Prostate gland (tissue), 2 donors: ENCODE measurements at regions not wholly inside any gene's neighbourhood (a gene's known extent, or its start where the extent isn't known, plus 50 kb on each side); places are given as distances from the start of the nearest gene placed in this dataset.

Experiments used
- DNase-seq: peaks from one replicate; pipeline ENCODE4 v3.0.0-alpha.2; 2019; ENCODE audit warnings: low spot score
- H3K27ac ChIP-seq, 2 donors: fragments of 200-600 bp; sonication (generic); 2 replicates each; pipeline ENCODE4 v1.5.1; 2017 to 2019
- H3K27me3 ChIP-seq: fragments of 200-600 bp; sonication (generic); replicated peaks from 2 replicates; pipeline ENCODE4 v1.5.1; 2019; ENCODE audit not compliant: insufficient read depth
- H3K36me3 ChIP-seq, 2 donors: fragments of 200-600 bp; sonication (generic); 1 replicate in 1 of 2; 2 replicates in 1 of 2; pipeline versions ENCODE4 v1.5.1 to v1.8.1; 2017 to 2019
- H3K4me1 ChIP-seq: fragments of 200-600 bp; sonication (generic); replicated peaks from 2 replicates; pipeline ENCODE4 v1.5.1; 2019
- H3K4me3 ChIP-seq, 2 donors: fragments of 200-600 bp; sonication (generic); 2 replicates each; pipeline ENCODE4 v1.5.1; 2017 to 2019
- H3K9me3 ChIP-seq: fragments of 200-600 bp; sonication (generic); 2 replicates; pipeline ENCODE4 v1.5.1; 2017
- POLR2A ChIP-seq: fragments of 450-650 bp; IDR thresholded peaks from one replicate; pipeline ENCODE4 v1.6.1; 2016; ENCODE audit warnings: antibody characterized with exemption, mild to moderate bottlenecking
- POLR2AphosphoS5 ChIP-seq: sonication (generic); formaldehyde crosslinking; IDR thresholded peaks from one replicate; pipeline ENCODE4 v1.6.1; 2017; ENCODE audit warnings: antibody characterized with exemption
- WGBS: methylation state at CpG from one replicate; pipeline ENCODE4 v1.1.5; 2018; 5-methylcytosine and 5-hydroxymethylcytosine counted together
- intact Hi-C: fragments of 100-400 bp; cut with DNase I; formaldehyde crosslinking; loops from one replicate; pipeline ENCODE4 v1.14.2; 2022
- TF ChIP-seq, protein P1 (sequence below), 4 experiments: fragments of 200-600 bp in 2 of 4; fragments of 450-650 bp in 2 of 4; sonication (generic) in 2 of 4; IDR thresholded peaks; 1 replicate in 3 of 4; 2 replicates in 1 of 4; pipeline ENCODE4 v1.5.1; 2016 to 2019; ENCODE audit warnings: antibody characterized with exemption in 4 of 4, mild to moderate bottlenecking in 2 of 4, moderate library complexity in 2 of 4

DNA sequence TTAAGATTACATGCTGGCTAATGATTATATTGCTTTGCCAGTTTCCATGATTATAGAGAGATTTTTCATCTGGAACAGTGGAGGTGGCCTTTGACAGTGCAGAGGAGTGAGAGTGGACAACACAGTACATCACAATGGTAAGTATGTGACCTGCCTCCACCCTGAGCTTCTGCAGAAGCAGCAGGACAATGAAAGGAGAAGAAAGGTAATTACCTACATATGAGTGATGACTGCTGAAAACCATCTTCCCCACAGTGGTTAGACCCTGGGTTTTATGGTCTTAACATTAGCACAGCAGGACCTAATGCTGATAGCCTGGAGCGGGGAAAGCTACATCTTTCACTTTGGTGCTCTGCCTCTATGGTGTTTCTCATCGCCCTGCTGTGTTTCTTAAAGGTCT lies 454.7 kb upstream of the DDI1 start:
- Histone ChIP-seq H3K4me3 (no peak overlapping the region), H3K27me3 (no peaks in the 10 kb centered on the region), H3K9me3 (no peaks in the 10 kb centered on the region), H3K4me1 (no peaks in the 10 kb centered on the region), H3K36me3 (no peaks in the 10 kb centered on the region), H3K27ac (no peak overlapping the region)
- WGBS: 69% methylated on average over 2 of the region's 2 CpGs
- TF ChIP-seq POLR2A (no peak), POLR2AphosphoS5 (no peak)
- TF ChIP-seq, protein P1, sequence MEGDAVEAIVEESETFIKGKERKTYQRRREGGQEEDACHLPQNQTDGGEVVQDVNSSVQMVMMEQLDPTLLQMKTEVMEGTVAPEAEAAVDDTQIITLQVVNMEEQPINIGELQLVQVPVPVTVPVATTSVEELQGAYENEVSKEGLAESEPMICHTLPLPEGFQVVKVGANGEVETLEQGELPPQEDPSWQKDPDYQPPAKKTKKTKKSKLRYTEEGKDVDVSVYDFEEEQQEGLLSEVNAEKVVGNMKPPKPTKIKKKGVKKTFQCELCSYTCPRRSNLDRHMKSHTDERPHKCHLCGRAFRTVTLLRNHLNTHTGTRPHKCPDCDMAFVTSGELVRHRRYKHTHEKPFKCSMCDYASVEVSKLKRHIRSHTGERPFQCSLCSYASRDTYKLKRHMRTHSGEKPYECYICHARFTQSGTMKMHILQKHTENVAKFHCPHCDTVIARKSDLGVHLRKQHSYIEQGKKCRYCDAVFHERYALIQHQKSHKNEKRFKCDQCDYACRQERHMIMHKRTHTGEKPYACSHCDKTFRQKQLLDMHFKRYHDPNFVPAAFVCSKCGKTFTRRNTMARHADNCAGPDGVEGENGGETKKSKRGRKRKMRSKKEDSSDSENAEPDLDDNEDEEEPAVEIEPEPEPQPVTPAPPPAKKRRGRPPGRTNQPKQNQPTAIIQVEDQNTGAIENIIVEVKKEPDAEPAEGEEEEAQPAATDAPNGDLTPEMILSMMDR (IDR thresholded peaks at IDR 0.05): no peak
- no peak for DNase-seq
- intact Hi-C loops: no loop called here

DNA sequence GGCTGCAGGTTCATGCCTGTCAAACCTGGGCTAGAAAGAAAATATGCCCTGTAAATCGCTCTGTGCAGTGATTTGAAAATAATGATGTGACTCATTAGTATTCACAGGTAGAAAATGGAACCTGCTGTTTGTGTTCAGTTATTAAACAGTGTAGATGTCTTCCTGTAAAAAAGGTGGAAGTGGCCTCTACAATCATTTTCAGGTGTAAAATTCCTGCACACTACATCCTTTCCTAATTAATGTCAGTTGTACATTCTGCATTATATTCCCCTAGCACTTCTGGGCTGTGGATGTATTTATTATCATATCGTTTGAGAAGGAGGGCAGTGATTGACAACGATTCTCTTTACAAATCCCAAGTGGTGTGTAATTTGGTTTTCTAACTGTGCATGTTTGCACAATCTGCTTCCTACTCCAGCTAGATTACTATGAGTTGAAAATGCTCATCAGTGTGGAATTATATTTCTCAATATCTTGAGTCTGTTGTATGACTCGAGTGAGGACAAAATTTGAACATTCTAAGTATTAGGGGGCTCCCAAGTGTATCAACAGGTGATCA lies 454.0 kb upstream of the DDI1 start:
- no peak overlapping the region for H3K27ac ChIP-seq
- no peaks in the 10 kb centered on the region for H3K9me3 ChIP-seq
- no peaks in the 10 kb centered on the region for H3K4me1 ChIP-seq
- no peak overlapping the region for H3K4me3 ChIP-seq
- intact Hi-C loops: no loop called here
- no peaks in the 10 kb centered on the region for H3K27me3 ChIP-seq
- WGBS: 80% methylated on average over 4 of the region's 4 CpGs
- no peaks in the 10 kb centered on the region for H3K36me3 ChIP-seq
- no peak for TF ChIP-seq POLR2AphosphoS5
- TF ChIP-seq, protein P1 (IDR thresholded peaks at IDR 0.05): no peak
- no peak for DNase-seq

DNA sequence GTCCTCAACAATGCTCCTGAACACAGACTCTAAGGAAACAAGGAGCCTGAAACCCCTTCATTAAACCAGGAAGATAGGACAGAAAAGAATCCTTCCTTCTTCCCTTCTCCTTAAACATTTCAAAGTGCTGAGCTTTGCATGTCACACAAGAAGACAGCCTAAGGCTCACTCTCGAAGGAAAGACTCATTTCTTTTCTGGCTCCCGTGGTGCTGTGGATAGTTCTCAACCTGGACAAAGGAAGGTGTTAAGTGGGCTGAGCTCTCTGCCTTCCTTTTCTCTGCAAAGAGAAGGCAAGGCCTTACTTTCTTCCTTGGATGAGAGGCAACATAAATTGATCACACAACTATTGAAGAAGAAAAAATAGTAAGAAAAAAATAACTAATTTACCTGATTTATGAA lies 452.4 kb upstream of the DDI1 start:
- Histone ChIP-seq H3K4me1 (no peaks in the 10 kb centered on the region), H3K27ac (no peak overlapping the region), H3K4me3 (no peak overlapping the region), H3K27me3 (no peaks in the 10 kb centered on the region), H3K9me3 (no peaks in the 10 kb centered on the region), H3K36me3 (no peaks in the 10 kb centered on the region)
- 37% methylated on average over 2 of the region's 2 CpGs for WGBS
- DNase-seq: no peak
- intact Hi-C loops: no loop called here
- TF ChIP-seq, protein P1 (IDR thresholded peaks at IDR 0.05): no peak
- TF ChIP-seq POLR2A (no peak), POLR2AphosphoS5 (no peak)

DNA sequence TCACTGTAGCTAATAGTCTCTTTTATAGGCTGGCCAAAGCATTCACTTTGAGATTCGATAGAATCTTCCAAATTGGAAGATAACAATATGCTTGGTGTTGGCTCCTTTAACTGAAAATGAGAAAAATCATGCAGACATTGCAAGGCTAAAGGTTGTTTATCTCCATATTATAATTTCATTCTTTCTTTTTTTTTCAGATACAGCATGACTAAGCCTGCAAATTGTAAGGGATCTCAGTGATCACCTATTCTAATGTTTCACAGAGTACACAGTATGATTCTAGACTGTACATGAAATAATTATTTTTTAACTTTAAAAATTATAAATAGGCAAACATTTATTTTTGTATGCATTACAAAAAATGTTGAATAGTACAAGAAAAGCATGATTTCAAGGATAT lies 451.7 kb upstream of the DDI1 start:
- Histone ChIP-seq H3K27ac (no peak overlapping the region), H3K4me3 (no peak overlapping the region), H3K27me3 (no peaks in the 10 kb centered on the region), H3K4me1 (no peaks in the 10 kb centered on the region), H3K36me3 (no peaks in the 10 kb centered on the region), H3K9me3 (no peaks in the 10 kb centered on the region)
- 68% methylated on average over 1 of the region's 1 CpG for WGBS
- TF ChIP-seq POLR2AphosphoS5 (no peak), POLR2A (no peak)
- TF ChIP-seq, protein P1 (IDR thresholded peaks at IDR 0.05): no peak
- DNase-seq: no peak
- intact Hi-C loops: no loop called here

DNA sequence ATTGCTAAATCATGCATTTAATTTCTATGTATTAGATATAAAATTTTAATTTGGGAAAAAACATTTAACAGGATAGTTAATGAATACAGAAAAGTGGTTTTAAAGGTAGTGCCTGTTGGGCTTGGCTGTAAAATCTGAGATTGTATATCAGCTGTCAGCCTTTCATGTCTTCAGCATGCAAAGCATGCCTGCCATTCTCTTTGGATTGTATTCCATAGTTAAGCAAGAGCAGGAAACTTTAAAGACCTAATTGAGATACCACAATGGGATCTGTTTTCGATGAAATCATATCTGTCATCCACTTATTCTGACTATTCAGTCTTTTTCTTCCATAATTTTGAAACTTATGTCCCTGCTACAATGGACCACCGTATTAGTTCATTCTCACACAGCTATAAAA lies 451.0 kb upstream of the DDI1 start:
- no peak for TF ChIP-seq POLR2A
- TF ChIP-seq, protein P1 (IDR thresholded peaks at IDR 0.05): no peak
- TF ChIP-seq POLR2AphosphoS5: no peak
- Histone ChIP-seq H3K27me3 (no peaks in the 10 kb centered on the region), H3K27ac (no peak overlapping the region), H3K4me1 (no peaks in the 10 kb centered on the region), H3K9me3 (no peaks in the 10 kb centered on the region), H3K36me3 (no peaks in the 10 kb centered on the region), H3K4me3 (no peak overlapping the region)
- DNase-seq: no peak
- WGBS: 79% methylated on average over 2 of the region's 2 CpGs
- intact Hi-C loops: no loop called here
